Nephron progenitor cell (in vitro differentiated cells): ENCODE measurements at regions not wholly inside any gene's neighbourhood (a gene's known extent, or its start where the extent isn't known, plus 50 kb on each side); places are given as distances from the start of the nearest gene placed in this dataset.

Experiments
- DNase-seq: peaks from one replicate; pipeline ENCODE4 v3.0.0; 2021
- H3K27ac Mint-ChIP-seq: 2 replicates; pipeline ENCODE4 v1.8.0; 2021; ENCODE audit warnings: mild to moderate bottlenecking, moderate library complexity, mixed read lengths
- H3K27me3 Mint-ChIP-seq: 2 replicates; pipeline ENCODE4 v1.8.0; 2021; ENCODE audit warnings: mild to moderate bottlenecking, low read depth, mixed read lengths; ENCODE audit not compliant: poor library complexity
- H3K36me3 Mint-ChIP-seq: 2 replicates; pipeline ENCODE4 v1.8.0; 2021; ENCODE audit warnings: low read depth, mixed read lengths
- H3K4me1 Mint-ChIP-seq: 2 replicates; pipeline ENCODE4 v1.8.0; 2021; ENCODE audit warnings: mixed read lengths
- H3K4me3 Mint-ChIP-seq: 2 replicates; pipeline ENCODE4 v1.8.0; 2021; ENCODE audit warnings: mild to moderate bottlenecking, moderate library complexity, mixed read lengths
- H3K9me3 Mint-ChIP-seq: 2 replicates; pipeline ENCODE4 v1.8.0; 2021; ENCODE audit warnings: mild to moderate bottlenecking, moderate library complexity, mixed read lengths
- CTCF ChIP-seq: fragments of 200-600 bp; sonication (generic); IDR thresholded peaks from 2 replicates; pipeline ENCODE4 v1.5.0; 2021; ENCODE audit warnings: antibody characterized with exemption

- Mint-ChIP-seq H3K4me3 (no peak overlapping the region), H3K36me3 (peaks cover 9% of the 10 kb centered on the region), H3K4me1 (peaks cover 15% of the 10 kb centered on the region), H3K27ac (no peak overlapping the region), H3K9me3 (peaks cover 22% of the 10 kb centered on the region), H3K27me3 (peaks cover 31% of the 10 kb centered on the region)
- no peak for DNase-seq
- no peak for TF ChIP-seq CTCF
These were observed 86.0 kb downstream of the HHIPL2 start for GRCh38 chr1:222461941-222462340.

- peaks cover 28% of the 10 kb centered on the region for H3K27me3 Mint-ChIP-seq
- peaks cover 11% of the 10 kb centered on the region for H3K4me1 Mint-ChIP-seq
- peaks cover 31% of the 10 kb centered on the region for H3K9me3 Mint-ChIP-seq
- DNase-seq: no peak
- no peak overlapping the region for H3K27ac Mint-ChIP-seq
- peaks cover 9% of the 10 kb centered on the region for H3K36me3 Mint-ChIP-seq
- TF ChIP-seq CTCF: no peak
- no peak overlapping the region for H3K4me3 Mint-ChIP-seq
These were observed 88.3 kb downstream of the HHIPL2 start for GRCh38 chr1:222459652-222460051.

- peaks cover 9% of the 10 kb centered on the region for H3K36me3 Mint-ChIP-seq
- DNase-seq: no peak
- peaks cover 12% of the 10 kb centered on the region for H3K4me1 Mint-ChIP-seq
- H3K27ac Mint-ChIP-seq: no peak overlapping the region
- peaks cover 11% of the 10 kb centered on the region for H3K27me3 Mint-ChIP-seq
- no peak for TF ChIP-seq CTCF
- H3K4me3 Mint-ChIP-seq: no peak overlapping the region
- peaks cover 28% of the 10 kb centered on the region for H3K9me3 Mint-ChIP-seq
These were observed 90.4 kb downstream of the HHIPL2 start for GRCh38 chr1:222457513-222457912.

GRCh38 chr1:222457084-222457483 is 90.8 kb downstream of the HHIPL2 start:
- DNase-seq: no peak
- peaks cover 12% of the 10 kb centered on the region for H3K4me1 Mint-ChIP-seq
- H3K4me3 Mint-ChIP-seq: no peak overlapping the region
- H3K9me3 Mint-ChIP-seq: peaks cover 28% of the 10 kb centered on the region
- H3K27ac Mint-ChIP-seq: no peak overlapping the region
- TF ChIP-seq CTCF: no peak
- H3K36me3 Mint-ChIP-seq: peaks cover 9% of the 10 kb centered on the region
- peaks cover 10% of the 10 kb centered on the region for H3K27me3 Mint-ChIP-seq

- peak; percentile 93 for TF ChIP-seq CTCF
- peaks cover 9% of the 10 kb centered on the region for H3K36me3 Mint-ChIP-seq
- H3K27ac Mint-ChIP-seq: no peak overlapping the region
- H3K27me3 Mint-ChIP-seq: peaks cover 15% of the 10 kb centered on the region
- no peak overlapping the region for H3K4me3 Mint-ChIP-seq
- H3K4me1 Mint-ChIP-seq: peaks cover 12% of the 10 kb centered on the region
- DNase-seq: peak; percentile 87
- peaks cover 28% of the 10 kb centered on the region for H3K9me3 Mint-ChIP-seq
These were observed 92.6 kb downstream of the HHIPL2 start for GRCh38 chr1:222455188-222455879.

- H3K4me1 Mint-ChIP-seq: peaks cover 12% of the 10 kb centered on the region
- no peak overlapping the region for H3K27ac Mint-ChIP-seq
- H3K4me3 Mint-ChIP-seq: no peak overlapping the region
- peaks cover 26% of the 10 kb centered on the region for H3K9me3 Mint-ChIP-seq
- no peak for DNase-seq
- peaks cover 9% of the 10 kb centered on the region for H3K36me3 Mint-ChIP-seq
- no peak for TF ChIP-seq CTCF
- H3K27me3 Mint-ChIP-seq: peaks cover 14% of the 10 kb centered on the region
These were observed 93.1 kb downstream of the HHIPL2 start for GRCh38 chr1:222454782-222455181.
